GM21619 (cell line): ENCODE measurements at regions not wholly inside any gene's neighbourhood (a gene's known extent, or its start where the extent isn't known, plus 50 kb on each side); places are given as distances from the start of the nearest gene placed in this dataset.

ENCODE experiments used
- ATAC-seq: cut with Tn5 transposase; IDR thresholded peaks from one replicate; pipeline ENCODE4 v1.9.1; 2021; ENCODE audit not compliant: unreplicated experiment

GRCh38 chr5:5583023-5583765 lies 160.7 kb downstream of the ICE1 start:
- no peak for ATAC-seq

DNA sequence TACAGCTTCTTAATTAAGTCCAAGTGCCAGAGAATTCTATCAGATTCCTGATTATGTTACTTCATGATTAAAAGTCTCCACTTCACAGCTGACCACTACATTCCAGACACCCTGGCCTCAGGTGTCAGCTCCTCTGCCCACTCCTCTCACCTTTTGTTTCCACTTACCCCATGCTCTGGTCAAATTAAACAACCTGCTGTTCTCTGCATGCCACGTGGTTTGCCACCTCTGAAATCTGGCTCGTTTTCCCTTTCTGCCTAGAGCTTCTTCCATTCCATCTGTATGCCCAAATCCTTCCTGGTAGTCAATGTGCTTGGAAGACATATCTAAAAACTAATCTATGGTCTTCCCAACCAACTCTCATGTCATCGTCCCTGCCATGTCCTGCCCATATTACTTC lies 158.6 kb downstream of the ICE1 start:
- ATAC-seq, result no peak

- ATAC-seq, result no peak
Measured at GRCh38 chr5:5576744-5577143, 154.3 kb downstream of the ICE1 start.

DNA sequence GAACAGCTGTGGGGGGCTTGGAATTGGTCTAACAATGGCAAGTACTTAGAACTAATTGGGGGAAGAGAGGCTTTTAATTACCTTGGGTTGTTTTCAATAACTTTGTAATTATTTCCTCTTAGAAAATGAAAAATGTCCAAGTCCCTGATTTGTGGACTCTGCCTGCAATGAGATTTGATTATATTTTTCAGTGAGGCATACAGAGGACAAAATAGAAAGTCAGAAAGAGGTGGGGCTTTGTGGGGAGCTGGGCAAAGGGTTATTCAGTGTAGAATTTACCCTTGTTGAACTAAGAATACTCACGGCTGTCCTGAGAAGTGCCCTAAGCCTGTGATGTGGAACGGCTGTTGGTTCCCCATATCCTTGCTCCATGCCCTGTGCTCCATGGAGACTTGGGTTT lies 153.0 kb downstream of the ICE1 start:
- no peak for ATAC-seq

DNA sequence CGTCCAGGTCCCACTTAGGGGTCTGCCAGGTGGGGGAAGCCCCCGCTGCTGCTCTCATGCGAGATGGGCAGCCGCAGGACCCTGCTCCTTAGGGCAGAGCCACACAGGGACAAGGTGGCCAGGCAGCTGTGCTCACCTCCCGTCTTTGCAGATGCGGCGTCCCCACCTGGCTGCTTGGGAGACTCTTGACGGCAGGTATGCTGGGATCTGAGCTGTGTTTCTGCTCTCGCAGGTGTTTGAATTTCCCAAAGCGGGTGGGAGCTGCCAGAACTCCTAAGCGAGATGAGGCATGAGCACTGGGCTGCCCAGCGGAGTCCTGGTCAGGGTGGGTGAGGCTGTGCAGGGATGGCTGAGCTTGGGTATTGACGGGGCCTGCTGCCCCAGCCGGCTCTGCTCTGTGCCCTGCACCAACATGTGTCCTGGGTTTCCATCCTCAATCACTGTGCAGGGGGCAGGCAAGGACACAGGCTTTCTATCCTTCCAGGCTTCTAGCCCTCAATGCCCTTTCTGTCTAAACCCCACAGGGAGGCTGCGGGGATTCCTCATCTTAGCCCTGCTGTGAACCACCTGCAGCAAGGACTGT lies 151.4 kb downstream of the ICE1 start:
- ATAC-seq, result no peak

DNA sequence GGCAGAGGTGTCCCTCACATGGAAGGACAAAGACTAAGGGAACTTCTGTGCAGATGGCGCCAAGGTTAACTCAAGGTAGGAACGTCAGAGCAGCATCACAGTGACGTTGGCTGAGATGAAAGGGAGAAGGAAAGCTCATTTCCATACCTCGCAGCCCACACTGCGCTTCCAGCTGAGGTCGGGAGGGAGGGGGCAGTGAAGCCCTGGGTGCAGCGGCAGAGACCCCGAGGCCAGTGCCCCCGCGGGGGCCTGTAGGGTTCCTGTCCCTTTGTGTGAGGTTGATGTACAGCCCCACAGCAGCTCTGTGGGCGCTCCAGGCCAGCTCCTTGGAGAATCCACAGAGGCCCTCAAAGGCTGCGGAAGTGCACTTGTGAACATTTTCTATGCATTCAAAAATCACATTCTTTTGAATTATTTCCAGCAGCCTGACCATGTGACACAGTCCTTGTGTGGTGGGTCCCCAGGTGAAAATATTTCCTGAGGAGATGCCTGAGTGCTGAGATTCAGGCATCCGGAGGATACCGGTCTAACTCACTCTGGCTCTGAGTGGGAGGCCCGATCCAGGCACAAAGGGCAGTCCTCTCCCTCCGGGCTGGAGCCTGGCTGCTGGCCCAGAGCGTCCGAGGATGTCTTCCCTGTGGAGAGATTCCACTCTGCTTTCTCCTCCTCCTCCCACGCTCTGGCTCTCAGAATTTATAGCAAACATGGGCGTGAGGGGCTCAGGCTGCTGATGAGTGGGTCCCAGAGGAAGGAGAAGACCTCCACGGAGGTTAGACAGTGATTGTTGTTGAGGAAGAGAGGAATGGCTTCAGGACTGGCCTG lies 150.7 kb downstream of the ICE1 start:
- no peak for ATAC-seq

DNA sequence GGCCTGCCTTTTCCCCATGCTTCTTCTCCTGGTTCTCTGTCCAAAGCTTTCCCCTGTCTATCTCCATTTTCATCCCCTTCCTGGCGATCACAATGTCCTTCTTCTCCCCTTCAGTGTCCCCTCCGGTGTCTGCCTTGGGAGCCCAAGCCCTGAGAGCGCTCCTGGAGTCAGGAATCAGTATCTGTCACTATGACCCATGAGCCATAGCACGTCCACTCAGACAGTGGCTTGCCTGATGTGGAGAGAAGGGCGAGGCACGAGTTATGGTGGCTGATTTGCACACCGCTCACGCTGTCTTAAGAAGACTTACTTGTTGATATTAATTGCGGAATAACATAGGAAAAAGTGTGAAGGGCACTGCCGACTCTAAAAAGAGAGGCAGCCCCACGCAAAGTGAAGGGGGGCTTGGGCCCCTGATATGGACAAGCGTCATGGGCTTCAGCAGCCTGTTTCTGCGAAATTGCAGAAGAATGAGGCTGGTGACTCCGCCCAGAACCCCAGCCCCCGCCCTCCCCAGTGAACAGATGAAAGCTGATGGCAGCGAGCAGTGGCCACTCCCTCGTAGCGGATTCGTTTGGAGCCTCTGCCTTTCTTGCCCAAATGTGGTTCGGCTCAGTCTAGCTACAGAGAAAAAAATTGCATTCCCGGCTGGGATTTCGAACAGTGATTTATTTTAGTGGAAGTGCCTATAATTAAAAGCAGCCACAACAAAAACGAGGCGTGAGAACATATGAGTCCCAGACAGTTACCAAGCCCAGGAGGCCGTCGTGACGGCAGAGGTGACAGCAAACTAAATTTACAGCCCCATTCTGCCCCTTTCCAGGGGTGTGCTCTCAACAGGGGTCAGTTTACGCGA lies 149.8 kb downstream of the ICE1 start:
- ATAC-seq, result no peak

GRCh38 chr5:5570646-5571045 lies 148.2 kb downstream of the ICE1 start:
- no peak for ATAC-seq

- no peak for ATAC-seq
Measured at GRCh38 chr5:5564898-5565297, 142.4 kb downstream of the ICE1 start.

- no peak for ATAC-seq
Measured at GRCh38 chr5:5560016-5560415, 137.5 kb downstream of the ICE1 start.

GRCh38 chr5:5558638-5559527 lies 136.4 kb downstream of the ICE1 start:
- no peak for ATAC-seq

GRCh38 chr5:5558102-5558501 lies 135.6 kb downstream of the ICE1 start:
- no peak for ATAC-seq

DNA sequence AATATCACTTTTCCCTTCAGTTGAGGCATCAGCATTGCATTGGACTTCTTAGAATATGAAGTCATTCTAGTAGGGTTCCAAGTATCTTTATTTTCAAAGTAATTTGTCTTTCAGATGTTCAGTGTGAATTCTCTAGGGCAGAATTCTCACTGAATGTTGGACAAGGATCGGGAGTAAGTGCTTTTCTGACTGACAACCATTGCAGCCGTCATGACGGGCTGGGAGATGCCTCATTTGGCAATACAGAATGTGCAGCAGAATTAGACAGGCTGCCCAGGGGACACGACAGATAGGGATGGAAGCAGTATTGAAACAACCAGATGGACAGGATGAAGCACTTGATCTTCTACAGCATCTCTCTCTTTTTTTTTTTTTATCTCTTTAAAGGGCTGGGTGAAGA lies 129.0 kb downstream of the ICE1 start:
- ATAC-seq, result no peak

GRCh38 chr5:5546408-5546807 lies 123.9 kb downstream of the ICE1 start:
- ATAC-seq, result no peak

DNA sequence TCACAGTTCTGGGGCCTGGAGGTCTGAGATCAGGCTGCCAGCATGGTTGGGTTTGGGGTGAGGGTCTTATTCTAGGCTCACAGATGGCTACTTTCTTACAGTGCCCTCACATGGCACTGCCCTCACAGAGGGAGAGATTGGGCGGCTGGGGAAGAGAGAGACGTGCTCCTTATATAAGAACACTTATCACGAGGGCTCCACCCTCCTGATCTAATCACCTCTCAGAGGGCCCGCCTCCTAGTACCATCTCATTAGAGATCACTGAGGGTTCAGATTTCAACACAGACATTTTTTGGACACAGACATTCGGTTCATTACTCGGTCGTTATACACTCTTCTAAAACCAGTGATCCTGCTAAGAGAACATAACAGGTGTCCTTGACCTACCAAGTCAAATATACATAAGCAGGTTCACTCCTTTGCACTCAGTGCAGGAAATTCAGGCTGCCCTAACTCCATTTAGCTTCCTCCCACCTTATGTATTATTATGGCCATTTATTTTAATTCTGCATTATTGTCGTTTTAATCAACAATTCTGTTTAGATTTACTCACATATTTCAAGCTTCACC lies 121.7 kb downstream of the ICE1 start:
- no peak for ATAC-seq

DNA sequence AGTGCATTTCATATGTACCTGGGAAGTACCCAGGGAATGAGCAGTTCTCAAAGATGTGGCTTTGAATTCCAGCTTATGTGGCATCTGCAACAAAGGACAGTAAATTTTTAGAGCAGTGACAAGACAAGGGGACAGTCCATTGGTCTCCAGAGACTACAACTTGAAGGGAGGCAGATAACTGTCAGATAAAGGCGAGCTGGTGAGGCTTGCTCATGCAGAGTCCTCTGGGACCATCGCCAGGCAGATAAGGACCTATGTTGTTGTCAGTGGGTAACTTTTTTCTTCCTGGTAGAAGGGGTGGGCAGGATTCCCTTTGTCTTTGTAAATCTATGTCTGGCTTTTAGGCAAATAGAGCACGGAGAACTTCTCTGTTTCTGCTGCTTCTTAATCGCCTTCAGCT lies 120.2 kb downstream of the ICE1 start:
- no peak for ATAC-seq

DNA sequence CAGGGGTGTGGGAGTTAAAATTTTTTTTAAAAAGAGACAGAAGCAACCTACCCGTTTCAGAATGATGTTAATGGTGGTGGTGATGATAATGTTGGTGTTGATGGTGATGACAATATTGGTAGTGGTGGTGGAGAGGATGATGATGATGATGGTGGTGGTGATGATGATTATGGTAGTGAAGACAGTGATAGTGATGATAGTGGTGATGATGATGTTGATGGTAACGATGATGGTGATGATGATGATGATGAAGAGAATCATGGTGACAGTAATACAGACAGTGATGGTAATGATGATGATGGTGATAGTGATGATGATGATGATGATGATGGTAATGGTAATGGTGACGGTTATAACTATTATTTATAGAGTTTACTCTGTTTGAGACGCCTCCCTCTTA lies 117.6 kb downstream of the ICE1 start:
- ATAC-seq, result no peak
